Fibroblast of skin of back (primary cell): ENCODE measurements at regions not wholly inside any gene's neighbourhood (a gene's known extent, or its start where the extent isn't known, plus 50 kb on each side); places are given as distances from the start of the nearest gene placed in this dataset.
A peak's percentile ranks its signal among the peaks of the same experiment; 100 is the strongest.
"Not testable (repeated sequence)": the region's sequence is repeated elsewhere in the genome, so short reads cannot be mapped to it uniquely, and the experiment has no call there.

Experiments used
- DNase-seq: peaks from one replicate; pipeline ENCODE4 v3.0.0-alpha.2; 2013

DNA sequence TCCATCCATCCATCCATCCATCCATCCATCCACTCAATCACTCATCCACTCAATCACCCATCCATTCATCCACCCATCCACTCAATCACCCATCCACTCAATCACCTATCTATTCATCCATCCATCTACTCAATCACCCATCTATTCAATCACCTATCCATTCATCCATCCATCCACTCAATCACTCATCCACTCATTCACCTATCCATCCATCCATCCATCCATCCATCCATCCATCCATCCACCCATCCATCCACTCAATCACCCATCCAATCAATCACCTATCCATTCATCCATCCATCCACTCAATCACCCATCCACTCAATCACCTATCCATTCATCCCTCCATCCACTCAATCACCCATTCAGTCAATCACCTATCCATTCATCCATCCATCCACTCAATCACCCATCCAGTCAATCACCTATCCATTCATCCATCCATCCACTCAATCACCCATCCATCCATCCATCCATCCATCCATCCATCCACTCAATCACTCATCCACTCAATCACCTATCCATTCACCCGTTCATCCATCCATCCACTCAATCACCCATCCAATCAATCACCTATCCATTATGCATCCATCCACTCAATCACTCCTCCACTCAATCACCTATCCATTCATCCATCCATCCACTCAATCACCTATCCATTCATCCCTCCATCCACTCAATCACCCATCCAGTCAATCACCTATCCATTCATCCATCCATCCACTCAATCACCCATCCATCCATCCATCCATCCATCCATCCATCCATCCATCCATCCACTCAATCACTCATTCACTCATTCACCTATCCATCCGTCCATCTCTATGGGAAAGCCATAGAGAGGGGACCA is 114.7 kb upstream of the ZBTB40 start:
- not testable (repeated sequence) for DNase-seq

DNA sequence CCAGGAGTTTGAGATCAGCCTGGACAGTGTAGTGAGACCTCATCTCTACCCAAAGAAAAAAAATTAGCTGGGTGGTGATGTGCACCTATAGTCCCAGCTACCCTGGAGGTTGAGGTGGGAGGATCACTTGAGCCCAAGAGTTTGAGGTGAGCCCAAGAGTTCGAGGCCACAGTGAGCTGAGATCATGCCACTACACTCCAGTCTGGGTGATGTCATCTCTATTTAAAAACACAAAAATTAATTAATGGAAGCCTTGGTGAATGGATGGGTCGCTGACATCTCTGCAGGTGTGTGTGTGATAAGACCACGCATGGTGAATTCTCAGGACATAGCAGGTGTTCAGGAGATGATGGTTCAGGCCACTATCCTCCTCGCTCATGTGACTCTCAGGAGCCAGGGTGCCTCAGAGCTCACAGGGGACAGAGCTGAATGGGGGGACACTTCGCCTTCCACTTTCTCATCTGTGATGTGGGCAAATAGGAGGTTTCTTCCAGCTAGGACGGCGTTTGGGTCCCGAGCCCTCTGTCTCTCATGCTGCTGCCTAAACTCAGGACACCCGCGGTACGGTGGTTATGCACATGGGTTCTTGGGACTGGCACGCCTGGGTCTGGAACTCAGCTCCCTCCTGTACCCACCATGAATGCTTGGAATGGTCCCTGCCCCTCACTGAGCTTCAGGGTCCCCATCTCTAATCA is 113.4 kb upstream of the ZBTB40 start:
- DNase-seq = no peak

DNA sequence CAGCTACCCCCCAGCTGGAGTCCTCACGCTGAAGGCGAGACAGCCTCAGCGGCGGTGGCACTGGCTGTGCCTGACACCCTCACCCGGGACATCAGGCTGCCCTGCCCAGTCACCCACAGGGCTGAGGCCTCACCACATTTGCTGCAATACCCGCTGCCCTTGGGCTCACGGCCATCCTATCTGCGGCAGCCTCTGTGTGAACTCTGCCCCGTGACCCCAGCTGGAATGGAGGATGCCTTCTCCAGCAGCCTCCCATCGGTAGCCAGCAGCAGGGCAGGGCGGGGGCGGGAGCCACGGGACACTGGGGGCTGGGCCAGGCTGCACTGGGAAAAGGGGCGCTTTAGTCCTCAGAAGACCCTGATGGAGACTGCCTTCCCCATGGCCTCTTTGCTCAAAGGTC is 112.4 kb upstream of the ZBTB40 start:
- DNase-seq = no peak

DNA sequence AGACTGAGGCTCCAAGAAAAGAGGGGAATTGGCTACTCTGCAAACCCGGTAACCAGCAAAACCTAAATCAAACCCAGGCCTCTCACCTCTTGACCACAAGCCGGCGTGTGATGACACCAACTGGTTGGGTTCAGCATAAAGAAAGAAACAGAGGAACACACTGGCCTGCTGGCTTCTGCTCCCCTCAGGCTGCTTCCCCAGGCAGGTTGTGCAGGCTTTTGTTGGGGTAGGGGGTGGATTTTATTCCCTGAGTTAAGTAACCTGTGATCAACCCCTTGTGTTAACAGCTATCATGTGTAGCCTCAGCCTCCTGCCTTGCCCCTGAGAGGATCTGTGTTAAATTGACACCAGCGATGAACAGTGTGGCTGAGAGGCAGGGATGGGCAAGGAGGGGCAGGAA is 111.6 kb upstream of the ZBTB40 start:
- no peak for DNase-seq

DNA sequence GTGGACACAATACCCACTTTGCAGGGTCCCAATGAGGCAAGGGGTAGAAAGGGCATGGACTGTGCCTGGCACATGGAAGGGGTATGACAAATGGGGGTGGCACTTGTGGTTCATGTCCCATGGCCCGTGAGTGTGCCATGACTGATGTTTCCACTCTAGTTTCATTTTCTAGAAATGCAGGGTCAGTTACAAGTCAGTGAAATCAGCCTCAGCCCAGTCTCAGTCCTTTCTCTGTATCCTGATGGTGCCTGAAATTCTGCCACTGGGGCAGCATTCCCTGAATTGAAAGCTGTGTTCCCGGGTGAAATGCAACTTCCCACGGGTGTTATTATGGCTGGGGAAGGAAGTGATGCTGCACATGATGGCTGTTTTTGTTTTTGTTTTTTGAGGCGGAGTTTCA is 110.8 kb upstream of the ZBTB40 start:
- DNase-seq = no peak

DNA sequence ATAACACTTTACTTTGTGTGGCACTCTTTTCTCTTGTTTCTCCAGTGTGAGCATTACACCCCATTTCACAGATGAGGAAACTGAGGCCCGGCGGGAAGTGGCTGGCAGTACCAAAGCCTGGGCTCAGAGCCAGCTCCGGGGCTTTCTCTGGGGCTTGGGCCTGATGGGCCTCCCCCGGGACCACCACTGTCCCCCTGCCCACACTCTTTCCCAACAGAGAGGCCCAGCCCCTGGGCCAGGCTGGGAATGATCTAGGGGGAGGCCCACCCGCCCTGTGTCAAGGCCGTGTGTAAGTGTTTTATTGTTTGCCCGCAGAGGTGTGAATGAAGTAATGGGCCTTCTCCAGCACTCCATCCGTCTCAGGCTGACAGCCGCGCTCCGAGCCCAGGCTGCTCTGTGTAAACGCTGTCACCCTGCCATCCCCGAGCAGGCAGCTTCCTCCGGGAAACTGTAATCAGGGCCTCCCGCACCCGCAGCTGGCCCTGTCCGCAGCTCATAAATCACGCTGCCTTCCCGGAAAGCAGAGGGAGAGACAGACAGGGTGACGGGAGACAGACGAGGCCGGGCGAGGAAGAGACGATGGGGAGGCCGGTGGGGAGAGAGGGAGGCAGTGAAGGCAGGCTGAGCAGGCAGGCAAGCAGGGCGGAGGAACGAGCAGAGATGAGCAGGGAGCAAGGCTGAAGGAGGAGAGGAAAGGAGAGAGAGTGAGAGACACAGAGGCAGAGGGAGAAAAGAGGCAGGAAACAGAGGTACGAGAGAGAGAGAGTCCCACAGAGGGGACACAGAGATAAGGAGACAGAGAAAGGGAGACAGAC is 109.7 kb upstream of the ZBTB40 start:
- DNase-seq = peak; percentile 23

DNA sequence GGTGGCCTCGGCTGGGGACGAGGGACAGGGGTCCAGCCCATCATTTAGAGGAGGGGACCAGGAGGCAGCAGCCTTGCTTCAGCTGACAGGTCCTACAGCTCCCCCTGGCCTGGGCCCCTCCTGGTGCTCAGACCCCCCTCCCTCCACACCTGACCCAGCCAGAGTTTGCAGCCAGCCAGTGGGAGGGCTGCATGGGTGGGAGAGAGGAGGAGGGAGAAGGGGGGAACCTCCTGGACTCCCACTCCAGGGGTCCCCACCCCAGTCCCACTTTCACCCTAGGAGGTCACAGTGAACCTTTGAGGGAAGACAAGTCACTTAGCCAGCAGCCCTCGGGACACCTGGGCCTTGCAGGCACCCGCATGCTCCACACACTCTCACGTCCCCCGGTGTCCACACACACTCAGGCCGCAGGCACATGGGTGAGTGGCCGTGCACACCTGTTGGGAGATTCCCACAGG is 108.9 kb upstream of the ZBTB40 start:
- DNase-seq = no peak

DNA sequence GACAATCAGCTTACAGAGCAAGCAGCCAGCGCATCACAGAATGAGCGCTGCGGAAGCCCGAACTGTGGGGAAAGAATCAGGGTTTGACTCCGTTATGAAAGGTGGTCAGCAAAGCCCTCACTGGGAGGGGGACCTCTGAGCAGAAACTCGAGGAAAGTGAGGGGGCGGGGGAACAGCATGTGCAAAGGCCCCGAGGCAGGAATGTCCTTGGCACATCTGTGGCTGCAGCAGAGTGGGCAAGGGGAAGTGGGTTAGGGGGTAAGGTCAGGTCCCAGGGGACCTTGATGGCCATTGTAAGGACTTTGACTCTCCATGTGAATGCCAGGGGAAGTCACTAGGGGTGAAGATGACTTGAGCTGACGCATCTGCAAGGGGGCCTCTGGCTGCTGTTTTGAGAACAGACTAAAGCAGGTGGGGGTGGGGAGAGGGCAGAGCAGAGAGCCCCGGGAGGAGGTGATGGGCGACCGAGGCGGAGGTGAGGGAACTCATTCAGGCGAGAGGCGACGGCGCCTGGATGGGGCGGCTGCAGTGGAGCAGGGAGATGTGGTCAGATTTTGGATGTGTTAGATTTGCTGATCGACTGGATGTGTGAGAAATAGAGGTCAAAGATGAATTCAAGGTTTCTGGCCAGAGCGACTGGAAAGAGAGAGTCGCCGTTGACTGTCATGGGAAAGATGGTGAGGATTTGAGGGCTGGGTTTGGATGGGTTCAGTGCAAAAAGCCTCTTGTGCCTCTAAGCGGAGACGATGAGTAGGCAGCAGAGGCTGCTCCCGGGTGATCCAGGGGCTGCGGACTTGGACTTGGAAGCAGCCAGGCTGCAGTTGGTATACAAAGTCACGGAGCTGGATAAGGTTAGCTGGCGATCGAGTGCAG is 108.0 kb upstream of the ZBTB40 start:
- DNase-seq = no peak

DNA sequence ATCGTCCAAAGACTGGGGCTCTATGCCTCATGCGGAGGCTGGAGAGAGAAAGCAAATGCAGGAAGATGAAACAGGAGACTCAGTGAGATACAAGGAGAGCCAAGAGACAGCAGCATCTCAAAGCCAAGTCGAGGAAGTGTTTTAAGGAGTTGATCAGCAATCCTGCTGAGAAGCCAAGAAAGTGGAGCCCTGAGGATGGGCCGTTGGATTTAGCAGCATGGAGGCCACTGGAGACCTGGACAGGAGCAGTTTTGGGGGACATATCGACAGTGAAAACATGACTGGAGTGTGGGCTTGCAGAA is 107.4 kb upstream of the ZBTB40 start:
- DNase-seq = no peak

DNA sequence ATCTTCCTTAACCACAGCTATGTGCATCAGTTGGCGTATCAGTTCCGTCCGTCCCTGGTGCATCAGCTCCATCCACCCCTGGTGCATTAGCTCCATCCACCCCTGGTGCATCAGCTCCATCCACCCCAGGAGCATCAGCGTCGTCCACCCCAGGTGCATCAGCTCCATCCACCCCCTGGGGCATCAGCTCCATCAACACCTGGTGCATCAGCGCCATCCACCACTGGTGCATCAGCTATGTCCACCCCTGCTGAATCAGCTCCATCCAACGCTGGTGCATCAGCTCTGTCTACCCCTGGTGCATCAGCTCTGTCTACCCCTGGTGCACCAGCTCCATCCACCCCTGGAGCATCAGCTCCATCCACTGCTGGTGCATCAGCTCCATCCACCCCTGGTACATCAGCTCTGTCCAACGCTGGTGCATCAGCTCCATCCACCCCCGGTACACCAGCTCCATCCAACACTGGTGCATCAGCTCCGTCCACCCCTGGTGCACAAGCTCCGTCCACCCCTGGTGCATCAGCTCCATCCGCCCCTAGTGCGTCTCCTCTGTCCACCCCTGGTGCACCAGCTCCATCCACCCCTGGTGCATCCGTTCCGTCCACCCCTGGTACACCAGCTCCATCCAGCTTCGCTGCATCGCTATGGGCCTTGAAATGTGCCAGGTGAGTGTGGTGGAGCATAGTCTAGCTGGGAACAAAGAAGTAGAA is 106.6 kb upstream of the ZBTB40 start:
- DNase-seq = no peak

DNA sequence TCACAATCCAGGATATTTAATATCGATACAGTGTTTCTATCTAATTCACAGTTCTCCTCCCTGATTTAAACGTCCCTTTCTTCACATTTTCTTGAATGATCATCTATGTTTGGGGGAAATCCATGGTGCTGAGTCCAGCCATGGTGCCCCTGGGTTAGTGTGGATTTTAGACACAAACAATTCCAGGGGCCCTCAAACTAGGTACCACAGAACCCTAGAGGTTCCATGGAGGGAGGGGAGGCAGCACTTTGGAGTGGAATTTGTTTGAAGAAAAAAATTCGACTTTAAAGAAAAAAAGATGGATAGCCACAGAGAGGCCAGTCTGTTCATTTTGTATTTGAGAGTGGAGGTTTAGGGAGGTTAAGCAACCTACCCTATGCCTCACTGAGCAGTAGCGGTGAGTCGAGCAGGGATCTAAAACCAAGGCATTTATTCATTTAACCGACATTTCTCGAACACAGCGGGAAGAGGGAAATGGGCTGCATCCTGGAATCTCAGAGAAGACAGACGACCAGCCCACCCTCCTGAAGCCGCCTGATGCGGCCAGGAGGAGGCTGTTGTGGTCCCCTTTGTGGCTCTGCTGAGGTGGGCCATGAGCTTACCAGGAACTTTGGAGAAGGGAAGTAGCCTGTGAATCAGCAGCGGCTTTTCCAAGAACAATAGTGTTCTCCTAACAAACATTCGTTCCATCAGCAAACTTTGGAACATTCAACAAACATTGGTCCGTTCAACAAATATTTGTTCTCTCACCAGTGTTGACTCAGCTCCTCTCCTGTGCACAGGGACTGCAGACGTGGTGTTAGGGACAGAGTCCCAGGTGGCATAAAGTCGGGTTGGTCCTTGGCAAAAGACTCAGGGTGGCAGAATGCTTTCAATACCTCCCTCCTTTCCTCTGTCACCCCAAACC is 103.5 kb upstream of the ZBTB40 start:
- DNase-seq = no peak

DNA sequence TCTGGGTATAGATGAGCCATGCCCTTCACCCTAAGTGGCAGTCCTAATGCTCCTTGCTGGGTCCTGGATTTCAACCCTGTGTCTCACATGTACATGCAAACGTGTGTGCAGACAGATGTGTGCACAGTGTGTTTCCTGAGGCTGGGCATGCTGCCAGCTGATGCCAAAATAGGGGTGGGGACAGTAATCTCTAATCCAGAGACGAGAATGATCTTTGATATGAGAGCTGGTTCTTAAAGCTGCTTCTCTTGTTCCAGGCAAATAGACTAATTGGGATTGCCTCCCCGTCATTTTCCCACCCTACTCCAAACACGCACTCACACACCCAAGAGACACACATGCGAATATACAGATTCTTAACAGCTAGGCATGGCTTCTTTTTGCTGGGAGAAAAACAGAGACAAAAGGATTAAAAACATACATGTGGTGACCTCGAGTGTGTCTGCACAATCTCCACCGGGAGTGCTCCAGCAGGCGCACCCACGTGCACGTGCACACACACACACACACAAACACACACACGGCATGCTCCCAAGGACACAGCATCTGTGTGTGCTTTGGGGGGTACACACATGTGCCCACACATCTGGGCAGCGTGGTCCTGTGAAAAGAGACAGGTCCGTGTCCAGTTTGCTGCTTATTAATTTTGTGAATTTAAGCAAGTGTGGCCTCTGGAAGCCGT is 102.1 kb upstream of the ZBTB40 start:
- no peak for DNase-seq

DNA sequence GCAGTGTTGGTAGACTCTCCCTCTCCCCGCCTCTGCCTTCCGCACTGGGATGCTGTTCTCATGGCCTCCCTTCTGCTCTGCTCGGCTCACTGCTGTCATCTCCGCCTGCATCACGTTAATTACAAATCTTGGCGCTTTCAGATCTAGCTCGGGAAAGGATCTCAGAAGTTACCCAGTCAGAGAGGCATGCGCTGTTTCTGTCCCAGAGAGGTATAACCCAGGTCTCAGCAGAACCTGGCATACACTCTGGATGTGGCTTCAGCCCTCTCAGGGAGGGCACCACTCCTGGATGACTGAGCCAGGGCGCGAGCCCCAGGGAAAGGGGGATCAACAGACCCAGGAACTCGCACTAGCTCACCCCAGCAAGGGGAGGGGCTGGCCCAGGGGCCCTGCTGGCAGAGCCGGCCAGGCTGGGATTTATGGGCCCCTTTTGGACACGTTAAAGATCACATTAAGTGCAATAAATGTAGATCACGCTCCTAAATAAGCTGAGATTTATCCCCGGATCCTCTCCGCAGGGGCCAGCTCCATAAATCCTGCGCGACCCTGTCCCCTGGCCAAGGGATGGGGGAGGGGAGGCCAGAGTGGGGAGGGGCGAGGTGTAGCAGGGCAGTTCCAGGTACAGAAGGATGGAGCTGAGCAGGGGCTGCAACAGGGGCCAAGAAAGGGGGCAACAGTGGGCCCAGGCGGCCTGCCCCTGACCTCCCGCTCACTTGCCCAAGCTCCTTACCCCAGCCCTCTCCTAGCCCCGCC is 101.3 kb upstream of the ZBTB40 start:
- no peak for DNase-seq

DNA sequence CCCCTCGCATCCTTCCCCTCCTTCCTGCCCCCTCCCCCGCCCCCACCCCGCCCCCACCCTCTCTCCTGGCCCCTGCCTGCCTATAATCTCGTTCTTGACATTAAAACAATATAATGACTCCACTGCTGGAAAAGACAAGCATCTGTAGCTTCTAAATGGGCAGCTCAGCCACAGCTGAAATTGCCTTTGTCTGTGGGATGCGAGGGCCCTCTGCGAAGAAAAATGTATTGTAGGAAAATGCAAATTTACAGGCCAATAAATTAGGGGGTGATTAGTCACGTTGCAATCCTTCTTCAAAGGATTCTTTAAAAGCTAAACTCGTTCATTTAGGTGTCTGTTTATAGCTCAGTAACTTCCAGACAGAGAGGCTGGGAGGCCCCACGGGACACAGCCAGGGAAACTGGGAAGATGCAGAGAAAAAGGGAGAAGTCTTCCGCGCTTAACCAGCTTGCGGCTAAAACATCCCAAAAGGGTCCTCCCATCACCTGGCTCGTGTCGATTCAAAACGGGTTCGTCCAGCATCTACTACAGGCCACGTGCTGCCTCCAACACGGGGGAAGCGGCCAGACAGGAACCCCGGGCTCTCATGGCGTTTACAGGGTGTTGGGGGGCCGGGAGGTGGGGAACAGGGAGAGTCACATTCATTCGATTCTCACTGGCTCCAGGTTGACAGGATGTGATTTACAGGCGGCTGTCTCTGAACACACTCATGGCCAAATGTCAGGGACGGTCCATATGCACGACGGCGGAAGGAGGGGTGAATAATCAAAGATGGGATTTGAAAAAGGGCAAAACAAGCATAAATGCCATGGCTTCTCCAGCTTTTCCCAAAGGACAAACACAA is 100.5 kb upstream of the ZBTB40 start:
- no peak for DNase-seq

DNA sequence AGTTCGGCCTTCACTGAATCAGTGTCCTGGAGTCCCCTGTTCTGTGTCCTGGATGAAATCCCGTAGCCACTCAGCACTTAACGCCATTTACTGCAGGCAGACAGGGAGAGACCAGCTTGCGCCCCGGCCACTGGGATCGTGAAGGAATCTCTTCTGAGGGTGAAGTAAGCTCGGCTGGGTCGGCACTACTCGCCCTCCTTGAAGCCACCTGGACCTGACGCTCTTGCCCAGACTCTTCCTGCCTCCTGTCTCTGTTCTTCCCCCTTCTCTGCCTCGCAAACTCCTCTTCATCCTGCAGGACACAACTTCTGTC is 99.9 kb upstream of the ZBTB40 start:
- DNase-seq = no peak

DNA sequence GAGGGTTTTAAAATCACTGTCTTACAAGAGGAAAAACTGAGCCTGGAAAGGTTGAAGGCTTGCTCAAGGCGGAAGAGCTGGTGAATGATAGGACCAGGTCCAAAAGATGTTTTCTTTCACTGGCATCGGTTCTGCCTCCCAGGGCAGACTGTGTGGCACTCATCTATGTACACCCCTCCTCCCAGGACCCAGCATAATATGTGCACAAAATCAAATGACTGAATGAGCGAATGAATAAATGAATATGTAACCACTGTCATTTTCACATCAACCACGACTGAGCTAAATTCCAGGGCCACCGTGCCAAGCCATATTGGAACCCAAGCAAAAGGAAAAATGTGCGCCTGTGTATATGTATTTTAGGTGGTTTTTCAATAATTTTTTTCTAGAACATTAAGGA is 99.3 kb upstream of the ZBTB40 start:
- DNase-seq = no peak

DNA sequence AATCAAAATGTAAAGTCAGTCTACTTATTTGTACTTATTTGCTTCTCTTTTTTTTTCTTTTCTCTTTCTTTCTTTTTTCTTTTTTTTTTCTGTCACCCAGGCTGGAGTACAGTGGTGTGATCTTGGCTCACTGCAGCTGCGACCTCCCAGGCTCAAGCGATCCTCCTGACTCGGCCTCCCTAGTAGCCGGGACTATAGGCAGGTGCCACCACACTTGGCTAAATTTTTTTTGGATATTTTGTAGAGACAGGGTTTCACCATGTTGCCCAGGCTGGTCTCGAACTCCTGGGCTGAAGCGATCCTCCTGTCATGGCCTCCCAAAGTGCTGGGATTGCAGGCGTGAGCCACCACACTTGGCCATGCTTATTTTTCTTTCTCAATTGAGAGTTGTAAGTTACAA is 98.8 kb upstream of the ZBTB40 start:
- DNase-seq = no peak

DNA sequence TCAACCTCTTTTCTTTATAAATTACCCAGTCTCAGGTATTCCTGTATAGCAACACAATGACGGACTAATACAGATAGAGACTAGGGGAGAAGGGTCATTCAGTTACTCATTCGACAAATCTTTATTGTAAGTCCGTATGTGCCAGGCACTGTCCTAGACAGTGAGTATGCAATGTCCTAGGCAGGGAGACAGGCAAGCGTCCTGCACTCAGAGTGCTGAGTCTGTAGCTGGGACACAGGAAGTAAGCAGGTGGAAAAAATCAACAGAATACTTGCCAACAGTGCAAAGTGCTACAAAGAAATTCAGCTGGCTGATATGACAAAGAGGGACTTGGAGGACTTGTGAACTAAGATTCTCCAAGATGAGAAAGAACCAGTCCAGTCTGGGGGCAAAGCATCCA is 92.2 kb upstream of the ZBTB40 start:
- no peak for DNase-seq
